Retinal pigment epithelial cell (primary cell): ENCODE measurements at regions not wholly inside any gene's neighbourhood (a gene's known extent, or its start where the extent isn't known, plus 50 kb on each side); places are given as distances from the start of the nearest gene placed in this dataset.

Experiments
- DNase-seq: peaks from one replicate; pipeline ENCODE4 v3.0.0-alpha.2; 2010; ENCODE audit warnings: low read depth
- H3K4me3 ChIP-seq: 2 replicates; pipeline ENCODE4 v1.5.1; 2011; ENCODE audit warnings: mild to moderate bottlenecking, low read length, control low read depth, moderate library complexity
- TF ChIP-seq, protein P1 (sequence below): conservative IDR thresholded peaks from 2 replicates; pipeline ENCODE4 v1.5.1; 2011; ENCODE audit warnings: low read depth, low read length, control low read depth, inconsistent platforms

DNA sequence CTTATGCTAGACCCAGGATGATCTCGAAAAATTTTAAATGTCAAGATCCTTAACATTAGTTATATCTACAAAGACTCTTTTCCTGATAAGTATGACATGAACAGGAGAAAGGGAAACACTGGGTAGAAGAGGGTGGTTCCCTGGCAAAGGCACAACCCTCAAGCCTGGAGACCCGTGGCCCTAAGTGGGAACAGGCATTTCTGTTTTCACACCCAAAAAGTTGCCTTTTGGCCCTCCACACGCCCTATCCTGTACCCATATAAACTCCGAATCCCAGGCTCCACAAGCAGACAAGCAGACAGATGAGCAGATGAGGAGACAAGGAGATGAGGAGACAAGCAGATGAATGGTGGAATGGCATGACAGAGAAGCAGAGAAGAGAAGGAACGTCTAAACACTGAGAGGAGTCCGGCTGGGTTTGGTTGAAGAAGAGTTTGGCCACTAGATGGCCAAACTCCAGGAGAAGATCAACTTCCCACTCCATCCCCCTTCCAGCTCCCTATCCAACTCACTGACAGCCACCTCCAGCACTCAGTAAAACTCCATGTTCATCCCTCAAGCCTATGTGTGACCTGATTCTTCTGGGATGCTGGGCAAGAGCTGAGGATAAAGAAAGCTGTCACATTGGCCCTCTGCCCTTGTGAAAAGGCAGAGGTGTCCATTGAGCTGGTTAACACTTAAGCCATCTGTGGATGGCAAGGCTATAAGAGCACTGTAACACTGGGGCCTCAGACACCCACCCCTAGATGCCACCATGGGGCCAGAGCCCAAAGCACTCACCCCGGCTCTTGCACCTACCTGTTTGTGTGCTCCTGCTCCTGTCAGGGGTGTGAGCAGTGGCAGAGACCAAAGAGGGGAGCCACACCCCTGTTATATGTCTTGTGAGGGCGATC lies 139.6 kb upstream of the FAM20A start:
- no peak for DNase-seq
- TF ChIP-seq, protein P1, sequence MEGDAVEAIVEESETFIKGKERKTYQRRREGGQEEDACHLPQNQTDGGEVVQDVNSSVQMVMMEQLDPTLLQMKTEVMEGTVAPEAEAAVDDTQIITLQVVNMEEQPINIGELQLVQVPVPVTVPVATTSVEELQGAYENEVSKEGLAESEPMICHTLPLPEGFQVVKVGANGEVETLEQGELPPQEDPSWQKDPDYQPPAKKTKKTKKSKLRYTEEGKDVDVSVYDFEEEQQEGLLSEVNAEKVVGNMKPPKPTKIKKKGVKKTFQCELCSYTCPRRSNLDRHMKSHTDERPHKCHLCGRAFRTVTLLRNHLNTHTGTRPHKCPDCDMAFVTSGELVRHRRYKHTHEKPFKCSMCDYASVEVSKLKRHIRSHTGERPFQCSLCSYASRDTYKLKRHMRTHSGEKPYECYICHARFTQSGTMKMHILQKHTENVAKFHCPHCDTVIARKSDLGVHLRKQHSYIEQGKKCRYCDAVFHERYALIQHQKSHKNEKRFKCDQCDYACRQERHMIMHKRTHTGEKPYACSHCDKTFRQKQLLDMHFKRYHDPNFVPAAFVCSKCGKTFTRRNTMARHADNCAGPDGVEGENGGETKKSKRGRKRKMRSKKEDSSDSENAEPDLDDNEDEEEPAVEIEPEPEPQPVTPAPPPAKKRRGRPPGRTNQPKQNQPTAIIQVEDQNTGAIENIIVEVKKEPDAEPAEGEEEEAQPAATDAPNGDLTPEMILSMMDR: no peak
- no peak overlapping the region for H3K4me3 ChIP-seq

DNA sequence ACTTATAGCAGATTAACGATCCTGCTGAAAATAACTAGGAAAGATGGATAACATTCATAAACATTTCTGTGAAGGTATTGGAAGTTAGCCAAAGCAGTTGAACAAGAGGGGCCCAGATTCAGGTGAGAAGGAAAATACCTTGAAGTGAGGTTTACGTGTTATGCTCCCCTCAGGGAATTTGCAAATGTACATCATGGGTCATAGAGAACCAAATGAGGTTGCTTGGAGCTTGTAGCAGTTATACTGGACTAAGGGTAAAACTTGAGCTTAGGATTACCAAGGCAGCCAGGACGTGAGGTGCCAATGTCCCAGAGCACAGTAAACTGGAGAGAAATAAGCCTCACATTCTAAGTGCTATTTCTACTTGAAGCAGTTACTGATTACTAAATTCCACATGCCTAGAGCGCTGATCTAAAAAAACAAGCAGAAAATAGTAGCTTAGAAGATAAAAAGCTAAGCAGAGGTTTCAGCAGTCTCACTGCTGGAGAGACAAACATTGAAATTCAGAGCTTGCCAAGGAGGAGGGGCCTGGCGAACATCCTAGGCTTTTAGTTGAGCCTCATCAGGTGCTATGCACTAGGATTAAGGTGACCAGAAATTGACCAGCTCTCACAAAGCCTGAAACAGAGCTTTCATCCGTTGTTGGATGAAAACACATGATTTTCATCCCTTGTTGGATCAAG lies 136.7 kb upstream of the FAM20A start:
- TF ChIP-seq, protein P1: no peak
- H3K4me3 ChIP-seq: no peak overlapping the region
- peak; percentile 41 for DNase-seq

DNA sequence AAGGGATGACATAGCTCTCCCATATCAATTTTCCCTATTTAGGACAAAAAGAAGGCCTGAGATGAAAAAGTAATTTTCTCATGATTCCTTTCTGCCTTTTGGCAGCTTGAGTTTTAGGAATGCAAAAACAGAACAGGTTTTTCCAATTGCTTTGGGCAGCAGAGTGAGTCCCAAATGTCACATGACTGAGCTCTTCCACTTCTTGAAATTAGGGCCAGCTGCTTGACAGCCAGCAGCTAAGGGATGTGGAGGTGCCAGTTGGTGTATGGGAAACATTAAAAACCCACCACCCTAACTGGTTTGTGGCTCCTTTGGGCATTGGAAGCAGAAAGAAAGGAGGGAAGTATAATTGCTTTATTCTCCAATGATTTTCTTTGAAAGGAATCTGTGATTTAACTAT lies 133.8 kb upstream of the FAM20A start:
- DNase-seq: no peak
- no peak overlapping the region for H3K4me3 ChIP-seq
- TF ChIP-seq, protein P1: no peak

DNA sequence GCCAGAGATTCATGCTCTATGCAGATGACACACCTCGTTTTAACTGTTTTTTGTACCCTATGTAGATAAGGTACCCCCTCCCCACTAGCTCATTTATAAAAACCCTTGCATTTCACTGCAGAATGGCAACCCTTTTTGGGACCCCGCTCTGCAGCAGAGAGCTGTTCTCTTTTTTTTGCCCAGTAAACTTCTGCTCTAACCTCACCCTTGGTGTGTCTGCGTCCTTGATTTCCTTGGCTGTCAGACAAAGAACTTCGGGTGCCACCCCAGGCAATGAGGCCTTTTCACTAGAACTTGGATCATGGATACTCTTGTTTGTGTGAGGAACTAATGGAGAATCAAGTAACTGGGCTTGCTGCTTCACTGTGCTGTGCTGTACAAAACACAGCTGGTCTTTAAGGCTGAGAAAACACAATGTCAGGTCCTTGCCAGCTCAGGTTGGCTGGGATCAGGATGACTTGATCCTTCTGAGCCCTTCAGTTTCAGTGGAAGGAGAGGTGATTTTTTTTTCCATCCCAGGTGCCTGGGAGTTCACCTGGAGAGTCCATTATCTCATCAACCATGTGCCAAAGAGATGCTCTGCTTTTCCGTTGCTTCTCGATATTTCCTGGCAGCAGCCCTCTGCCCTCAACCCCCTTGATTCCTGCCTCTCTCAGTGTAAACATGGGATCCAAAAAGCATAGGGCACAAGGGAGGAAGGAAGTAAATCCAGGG lies 133.2 kb upstream of the FAM20A start:
- TF ChIP-seq, protein P1: no peak
- no peak for DNase-seq
- no peak overlapping the region for H3K4me3 ChIP-seq

DNA sequence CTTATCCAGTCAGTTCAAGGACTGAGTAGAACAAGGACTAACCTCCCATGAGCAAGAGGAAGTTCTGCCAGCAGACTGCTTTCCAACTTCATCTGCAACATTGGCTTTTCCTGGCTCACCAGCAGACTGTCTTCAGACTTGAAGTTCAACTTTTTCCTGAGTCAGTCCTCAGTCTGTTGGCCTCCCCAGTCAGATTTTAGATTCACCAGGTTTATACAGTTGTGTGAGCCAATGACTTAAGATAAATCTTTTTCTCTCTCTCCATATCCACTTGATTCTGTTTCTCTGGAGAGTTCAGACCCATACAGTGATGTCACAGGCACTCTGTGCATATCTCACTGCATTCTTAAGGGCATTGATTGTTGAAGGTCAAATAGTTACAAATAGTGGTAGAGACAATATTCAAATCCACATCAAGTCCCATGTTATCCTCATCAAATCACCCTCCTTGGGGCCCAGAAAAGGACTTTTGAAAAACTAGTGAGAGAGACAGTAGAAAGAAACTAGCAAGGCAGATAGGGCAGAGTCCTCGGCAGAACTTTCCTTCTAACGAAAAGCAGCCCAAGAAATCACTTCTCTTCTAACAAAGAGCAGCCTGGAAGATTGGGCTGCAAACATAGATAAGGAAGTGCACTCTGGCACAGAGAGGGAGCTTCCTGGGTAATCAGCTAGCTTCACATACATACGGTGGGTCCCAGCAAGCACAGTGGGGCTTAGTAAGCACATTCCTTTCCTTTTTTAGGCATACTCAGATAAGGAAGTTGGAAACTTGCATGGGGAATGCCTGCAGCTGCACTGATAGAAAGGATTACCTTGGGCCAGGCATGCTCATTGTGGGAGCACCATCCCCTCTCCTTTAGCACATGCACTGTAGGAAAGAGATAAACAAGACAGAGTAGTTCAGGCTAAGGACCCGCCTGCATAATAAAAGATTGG lies 132.3 kb upstream of the FAM20A start:
- no peak overlapping the region for H3K4me3 ChIP-seq
- DNase-seq: peak; percentile 62
- TF ChIP-seq, protein P1: no peak

DNA sequence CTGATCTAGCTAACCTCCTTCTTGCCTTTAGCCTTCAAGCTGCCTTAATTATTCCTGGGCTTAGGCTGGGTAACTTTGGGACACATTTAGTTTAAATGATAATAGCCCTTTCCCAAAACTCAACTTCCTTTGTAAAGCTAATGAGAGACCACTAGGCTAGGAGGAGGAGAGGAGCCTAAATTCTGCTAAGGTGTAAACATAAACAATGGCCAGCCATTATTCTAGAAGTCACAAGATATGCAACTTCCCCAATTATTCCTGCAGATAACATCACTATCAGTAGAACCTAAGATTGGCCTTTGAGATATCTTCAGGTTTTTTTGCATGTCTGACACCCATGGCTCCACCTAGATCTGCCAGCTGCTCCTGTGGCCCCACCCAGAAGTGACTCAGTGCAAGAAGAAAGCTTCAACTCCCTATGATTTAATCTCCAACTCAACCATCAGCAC lies 131.2 kb upstream of the FAM20A start:
- no peak overlapping the region for H3K4me3 ChIP-seq
- no peak for DNase-seq
- TF ChIP-seq, protein P1: no peak
